ENCODE measurements at regions not wholly inside any gene's neighbourhood (a gene's known extent, or its start where the extent isn't known, plus 50 kb on each side); places are given as distances from the start of the nearest gene placed in this dataset.

DNA sequence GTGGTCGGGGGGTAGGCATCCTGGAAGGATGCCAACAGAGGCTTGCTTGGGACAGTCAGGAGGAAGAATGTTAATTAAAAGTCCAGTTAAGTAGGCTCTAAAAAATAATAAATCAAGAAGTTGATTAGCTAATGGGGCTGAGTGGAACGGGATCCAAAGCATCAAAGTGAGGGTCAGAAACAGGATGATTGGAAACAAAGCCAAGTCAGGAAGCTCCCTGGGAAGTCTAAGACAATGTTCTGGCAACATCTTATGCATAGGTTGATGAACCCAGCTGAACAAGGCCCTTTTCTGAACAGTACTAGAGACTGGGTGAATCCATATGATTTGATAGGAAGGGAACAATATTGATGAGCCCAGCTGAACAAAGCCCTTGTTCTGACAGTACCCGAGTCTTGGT lies 50.2 kb upstream of the STARD4 start:
- no peak for DNase-seq
- no peaks in the 10 kb centered on the region for H3K9me3 ChIP-seq (replicated peaks in 1 of 3)
- no peaks in the 10 kb centered on the region for H3K27me3 ChIP-seq
- H3K36me3 ChIP-seq (replicated peaks in 1 of 2), result no peaks in the 10 kb centered on the region
- H3K4me3 ChIP-seq, result no peak overlapping the region
- WGBS, 4 donors, result 70 to 77% (median 73%) methylated on average over 3 of the region's 3 CpGs
- intact Hi-C loops (cut with DNase I), result no loop called here
- H3K27ac ChIP-seq, result no peak overlapping the region
- TF ChIP-seq, protein P1, sequence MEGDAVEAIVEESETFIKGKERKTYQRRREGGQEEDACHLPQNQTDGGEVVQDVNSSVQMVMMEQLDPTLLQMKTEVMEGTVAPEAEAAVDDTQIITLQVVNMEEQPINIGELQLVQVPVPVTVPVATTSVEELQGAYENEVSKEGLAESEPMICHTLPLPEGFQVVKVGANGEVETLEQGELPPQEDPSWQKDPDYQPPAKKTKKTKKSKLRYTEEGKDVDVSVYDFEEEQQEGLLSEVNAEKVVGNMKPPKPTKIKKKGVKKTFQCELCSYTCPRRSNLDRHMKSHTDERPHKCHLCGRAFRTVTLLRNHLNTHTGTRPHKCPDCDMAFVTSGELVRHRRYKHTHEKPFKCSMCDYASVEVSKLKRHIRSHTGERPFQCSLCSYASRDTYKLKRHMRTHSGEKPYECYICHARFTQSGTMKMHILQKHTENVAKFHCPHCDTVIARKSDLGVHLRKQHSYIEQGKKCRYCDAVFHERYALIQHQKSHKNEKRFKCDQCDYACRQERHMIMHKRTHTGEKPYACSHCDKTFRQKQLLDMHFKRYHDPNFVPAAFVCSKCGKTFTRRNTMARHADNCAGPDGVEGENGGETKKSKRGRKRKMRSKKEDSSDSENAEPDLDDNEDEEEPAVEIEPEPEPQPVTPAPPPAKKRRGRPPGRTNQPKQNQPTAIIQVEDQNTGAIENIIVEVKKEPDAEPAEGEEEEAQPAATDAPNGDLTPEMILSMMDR (IDR thresholded peaks at IDR 0.05), result no peak
- no peak for TF ChIP-seq POLR2A (IDR thresholded peaks at IDR 0.05)
- no peaks in the 10 kb centered on the region for H3K4me1 ChIP-seq (replicated peaks in 1 of 2)

Small RNAs in the stretch of these regions (small RNA-seq; reads per million reads assigned to genes)
- gene AC008967.1 (0 reads per million in 2 donors), gene HMGN1P13 (0 reads per million in 2 donors)
